Middle frontal gyrus (tissue), 1 donor: ENCODE measurements at regions not wholly inside any gene's neighbourhood (a gene's known extent, or its start where the extent isn't known, plus 50 kb on each side); places are given as distances from the start of the nearest gene placed in this dataset.

Source experiments
- DNase-seq: peaks from one replicate; pipeline ENCODE4 v3.0.0-alpha.2; 2015; ENCODE audit warnings: low spot score; ENCODE audit errors: extremely low spot score

DNA sequence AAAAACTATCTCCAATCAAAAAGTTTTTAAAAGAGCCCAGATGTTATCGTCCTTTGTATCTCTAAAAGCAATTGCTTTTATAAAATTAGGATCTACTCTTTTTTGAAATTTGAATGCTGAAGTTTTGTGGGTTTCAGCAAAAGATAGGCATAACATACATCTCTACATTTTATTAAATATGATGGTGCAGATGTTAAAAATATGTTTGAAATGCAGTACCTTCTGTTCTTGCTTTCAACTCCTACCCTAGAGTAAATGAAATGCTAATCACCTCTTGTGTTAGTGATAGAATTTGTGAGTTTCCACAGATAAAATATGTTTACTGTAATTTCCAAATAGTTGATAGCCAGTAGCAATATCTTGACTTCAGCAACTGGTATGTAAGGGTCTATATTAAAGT is 95.7 kb upstream of the VPREB1 start:
- DNase-seq = no peak

DNA sequence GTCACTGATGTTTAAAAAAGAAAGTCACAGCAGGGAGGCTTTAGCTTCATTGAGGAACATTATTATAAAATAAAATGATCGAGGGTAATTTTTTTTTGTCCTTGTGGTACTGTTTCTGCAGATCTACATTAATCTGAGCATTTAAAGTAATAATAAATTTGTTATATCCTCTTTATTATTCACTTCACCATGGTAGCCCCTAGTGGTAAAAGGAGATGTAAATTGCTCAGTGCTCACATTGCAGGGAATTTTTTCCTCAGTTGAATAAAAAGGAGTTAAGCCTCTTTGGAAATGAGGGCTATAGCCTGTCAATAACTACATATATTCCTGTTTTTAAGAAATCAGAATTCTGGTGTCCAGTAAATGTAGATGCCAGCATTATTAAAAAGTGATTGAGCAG is 99.7 kb upstream of the VPREB1 start:
- DNase-seq = no peak

DNA sequence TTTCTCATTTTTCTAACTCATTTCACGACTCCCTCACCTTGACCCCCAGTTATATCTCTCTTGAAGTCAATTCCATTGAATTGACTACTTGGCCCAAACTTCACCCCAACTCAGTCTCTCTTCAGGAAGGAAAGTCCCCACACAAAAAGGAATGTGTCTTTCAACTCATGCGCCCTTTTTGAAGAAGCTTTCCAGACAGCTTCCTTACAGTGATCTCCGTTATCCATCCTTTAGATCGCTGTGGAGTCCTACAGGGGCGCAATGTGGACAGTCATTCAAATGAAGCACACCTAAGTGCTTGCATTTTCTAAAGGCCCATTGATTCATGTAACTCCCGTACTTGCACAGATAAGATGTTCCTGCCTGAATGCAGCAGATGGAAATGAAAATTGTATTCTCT is 101.1 kb upstream of the VPREB1 start:
- no peak for DNase-seq

DNA sequence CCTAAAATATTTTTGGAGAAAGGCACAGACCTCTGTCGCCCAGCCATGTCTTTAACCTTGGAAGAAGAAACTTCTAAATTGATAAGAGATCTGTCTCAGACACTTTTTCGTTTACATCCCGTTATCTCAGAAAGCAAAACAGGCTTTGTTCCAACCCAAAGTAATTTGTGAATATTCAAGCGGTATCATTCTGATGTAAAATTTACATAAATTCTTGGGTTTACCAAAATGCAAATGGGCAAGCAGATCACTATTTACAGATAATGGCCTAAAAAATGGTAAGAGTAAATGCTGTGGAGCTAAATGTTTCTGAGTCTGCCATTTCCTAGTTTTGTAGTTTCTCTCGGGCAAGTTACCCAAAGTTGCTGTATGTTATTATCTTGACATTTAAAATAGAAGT is 101.9 kb upstream of the VPREB1 start:
- no peak for DNase-seq

DNA sequence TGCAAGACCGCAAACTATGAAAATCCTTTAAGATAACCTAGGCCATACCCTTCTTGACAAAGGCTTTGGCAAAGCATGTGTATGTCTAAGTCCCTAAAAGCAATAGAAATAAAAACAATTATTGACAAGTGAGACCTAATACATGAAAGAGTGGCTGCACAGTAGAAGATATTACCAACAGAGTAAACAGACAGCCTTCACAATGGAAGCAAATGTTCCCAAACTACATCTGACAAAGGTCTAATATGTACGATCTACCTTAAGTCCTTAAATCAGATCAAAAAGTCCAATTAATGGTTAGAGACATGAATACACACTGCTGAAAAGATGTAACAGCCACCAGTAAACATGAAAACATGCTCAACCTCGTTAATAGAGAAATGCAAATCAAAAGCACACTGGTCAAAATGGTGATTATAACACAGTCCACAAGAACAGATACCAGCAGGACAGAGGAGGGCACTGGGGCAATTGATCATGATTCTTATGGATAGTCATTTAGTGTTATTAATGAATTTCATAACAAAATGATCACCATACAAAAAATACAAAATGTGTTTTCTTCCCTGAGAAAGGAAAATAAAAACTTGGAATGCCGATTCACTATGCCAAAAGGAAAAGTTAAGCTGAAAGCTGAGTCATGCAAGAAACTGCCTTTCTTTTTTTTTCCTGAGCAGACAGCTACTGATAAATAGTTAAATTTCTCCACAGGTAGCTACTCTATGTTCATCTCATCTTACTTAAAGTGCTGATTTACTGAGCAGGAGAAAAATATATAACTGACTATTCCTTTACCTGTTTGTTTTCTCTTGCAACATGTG is 102.6 kb upstream of the VPREB1 start:
- DNase-seq = no peak

DNA sequence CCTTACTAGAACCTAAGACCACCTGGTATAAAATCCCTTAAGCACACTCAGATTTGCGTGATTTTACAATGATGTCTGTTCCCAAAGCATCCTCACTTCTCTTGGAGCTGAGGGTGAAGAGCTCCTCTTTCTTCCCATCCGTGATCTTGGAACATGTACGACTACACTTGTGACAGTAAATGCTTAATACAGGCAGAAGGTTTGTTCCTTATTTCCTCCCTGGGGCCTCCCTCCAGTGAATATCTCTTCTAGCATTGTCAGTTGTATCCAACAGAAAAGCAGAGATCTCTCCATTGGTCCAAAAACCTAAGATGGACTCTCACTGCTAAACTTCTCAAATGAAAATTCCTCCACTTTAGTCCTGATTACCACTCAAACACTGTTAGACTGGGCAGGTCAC is 103.6 kb upstream of the VPREB1 start:
- DNase-seq = no peak

DNA sequence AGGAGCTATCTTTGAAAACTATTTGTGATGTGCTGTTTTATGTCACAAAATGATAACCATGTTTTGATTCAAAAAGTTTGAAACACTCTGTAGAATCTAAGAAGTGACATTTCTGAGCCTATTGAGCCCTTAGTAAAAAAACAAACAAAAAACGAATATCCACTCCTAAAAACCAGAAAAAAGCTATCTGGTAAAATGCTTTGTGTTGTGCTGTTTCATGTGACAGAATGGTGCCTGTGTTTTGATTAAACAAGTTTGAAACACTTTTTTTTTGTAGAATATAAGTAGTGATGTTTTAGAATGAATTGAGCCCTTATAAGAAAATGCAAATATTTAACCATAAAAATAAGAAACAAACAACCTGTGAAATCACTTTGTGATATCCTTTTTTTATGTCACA is 105.2 kb upstream of the VPREB1 start:
- DNase-seq = no peak

DNA sequence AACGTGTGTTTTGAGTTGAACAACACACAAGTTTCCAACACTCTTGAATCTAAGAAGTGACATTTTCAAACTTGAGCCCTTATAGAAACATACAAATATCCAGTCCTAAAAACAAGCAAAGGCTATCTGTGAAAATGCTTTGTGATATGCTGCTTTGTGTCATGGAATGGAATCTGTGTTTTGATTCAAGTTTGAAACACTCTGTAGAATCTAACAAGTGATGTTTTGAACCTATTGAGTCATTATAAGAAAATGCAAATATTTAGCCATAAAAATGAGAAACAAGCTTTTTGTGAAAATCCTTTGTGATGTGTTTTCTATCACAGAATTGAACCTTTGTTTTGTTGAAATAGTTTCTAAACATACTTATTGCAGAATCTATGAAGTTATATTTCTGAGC is 105.7 kb upstream of the VPREB1 start:
- no peak for DNase-seq

DNA sequence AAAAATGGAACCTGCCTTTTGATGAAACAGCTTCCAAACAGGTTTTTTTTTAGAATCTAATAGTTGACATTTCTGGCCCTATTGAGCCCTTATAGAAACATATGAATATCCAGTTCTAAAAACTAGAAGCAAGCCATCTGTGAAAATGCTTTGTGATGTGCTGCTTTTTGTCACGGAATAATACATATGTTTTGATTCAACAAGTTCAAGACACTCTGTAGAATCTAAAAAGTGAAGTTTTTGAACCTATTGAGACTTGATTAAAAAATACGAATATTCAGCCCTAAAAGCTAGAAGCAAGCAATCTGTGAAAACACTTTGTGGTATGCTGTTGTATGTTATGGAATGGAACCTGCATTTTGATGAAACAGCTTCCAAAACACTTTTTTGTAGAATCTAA is 106.7 kb upstream of the VPREB1 start:
- DNase-seq = no peak

DNA sequence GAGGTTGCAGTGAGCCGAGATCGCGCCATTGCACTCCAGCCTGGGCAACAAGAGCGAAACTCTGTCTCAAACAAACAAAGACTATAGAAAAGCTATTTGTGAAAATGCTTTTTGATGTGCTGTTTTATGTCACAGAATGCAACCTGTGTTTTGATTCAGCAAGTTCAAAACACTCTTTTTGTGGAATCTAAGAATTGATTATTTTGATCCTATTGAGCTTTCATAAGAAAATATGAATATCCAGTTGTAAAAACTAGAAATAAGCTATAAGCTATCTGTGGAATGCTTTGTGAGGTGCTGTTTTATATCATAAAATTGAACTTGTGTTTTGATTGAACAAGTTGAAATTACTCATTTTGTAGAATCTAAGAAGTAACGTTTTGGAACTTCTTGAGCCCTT is 110.7 kb upstream of the VPREB1 start:
- no peak for DNase-seq

DNA sequence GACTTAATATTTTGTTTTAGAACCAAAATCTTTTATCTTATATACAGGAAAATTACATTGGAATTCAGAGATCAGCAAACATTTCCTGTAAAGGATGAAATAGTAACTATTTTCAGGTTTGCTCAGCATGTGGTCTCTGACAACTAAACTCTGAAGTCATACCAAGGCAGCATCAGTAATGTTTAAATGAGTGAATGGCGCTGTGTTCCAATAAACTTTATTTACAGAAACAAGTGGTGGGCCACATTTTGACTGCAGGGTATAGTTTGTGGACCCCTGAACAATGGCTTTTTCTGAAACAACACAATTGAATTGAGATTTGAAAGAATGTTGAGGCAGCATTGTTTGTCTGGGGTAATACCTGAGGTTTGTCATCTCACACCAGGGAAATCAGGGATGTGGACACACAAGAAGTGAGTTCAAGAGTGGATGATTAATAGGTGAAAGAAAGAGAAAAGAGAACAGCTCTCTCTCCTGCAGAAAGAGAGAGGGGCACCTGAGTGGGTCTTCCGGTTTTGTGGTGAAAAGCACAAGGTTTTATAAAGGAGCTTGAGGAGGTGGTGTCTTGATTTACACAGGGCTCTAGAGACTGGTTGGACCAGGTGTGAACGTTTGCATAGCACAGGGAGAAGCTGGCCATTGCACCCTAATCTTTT is 113.5 kb upstream of the VPREB1 start:
- DNase-seq = no peak

DNA sequence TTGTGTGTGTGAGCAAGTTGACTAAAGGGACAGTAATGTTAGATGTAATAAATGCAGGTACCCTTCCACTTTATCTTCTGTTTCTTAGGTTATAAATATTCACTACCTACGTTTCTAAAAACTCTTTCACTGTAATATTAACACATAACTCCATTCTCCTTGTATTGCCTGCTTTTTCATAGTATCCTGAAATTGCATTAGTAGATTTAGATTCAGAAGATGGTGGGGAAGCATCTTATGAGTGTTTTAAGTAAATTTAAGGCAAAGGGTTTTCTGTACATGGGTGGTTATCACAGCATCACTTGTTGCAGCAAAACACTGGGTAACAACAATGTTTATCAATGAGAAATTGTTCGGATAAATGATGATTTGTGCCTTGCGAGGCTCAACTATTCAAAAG is 115.2 kb upstream of the VPREB1 start:
- DNase-seq = no peak

DNA sequence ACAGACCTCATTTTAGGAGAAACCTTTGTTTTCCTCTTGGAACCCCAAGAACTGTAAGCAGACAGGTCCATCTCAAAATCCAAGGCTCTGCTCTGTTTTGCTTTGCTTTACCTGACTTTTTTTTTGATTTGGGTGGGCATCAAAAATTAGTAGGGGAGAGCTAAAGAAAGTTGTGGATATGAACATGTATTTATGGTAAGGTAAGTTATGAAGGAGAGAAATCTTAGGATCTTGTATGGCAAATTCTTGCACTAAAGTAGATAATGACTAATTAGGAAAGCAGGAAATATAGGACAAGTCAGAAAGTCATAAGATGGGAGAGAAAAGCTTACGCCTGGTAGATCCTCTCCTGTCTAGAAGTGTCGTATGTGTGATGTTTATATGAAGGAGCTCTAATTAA is 116.1 kb upstream of the VPREB1 start:
- no peak for DNase-seq

DNA sequence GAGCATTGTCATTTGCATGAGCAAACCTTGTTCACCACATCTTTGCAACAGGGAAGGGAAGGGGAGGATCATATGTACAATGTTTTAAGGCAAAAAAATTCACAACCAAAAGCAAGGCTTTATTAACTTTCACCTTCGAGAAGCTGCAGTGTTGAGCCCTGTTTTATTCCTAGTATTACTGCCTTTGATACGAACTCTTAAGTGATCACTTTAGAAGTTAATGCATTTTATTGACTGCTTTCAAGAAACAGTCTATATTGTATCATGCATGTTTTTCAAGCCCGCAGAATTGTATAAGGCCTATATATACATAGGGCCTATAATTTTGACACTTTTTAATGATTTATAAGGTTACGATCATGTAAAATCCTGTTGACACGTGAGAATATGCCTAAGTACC is 117.5 kb upstream of the VPREB1 start:
- no peak for DNase-seq

DNA sequence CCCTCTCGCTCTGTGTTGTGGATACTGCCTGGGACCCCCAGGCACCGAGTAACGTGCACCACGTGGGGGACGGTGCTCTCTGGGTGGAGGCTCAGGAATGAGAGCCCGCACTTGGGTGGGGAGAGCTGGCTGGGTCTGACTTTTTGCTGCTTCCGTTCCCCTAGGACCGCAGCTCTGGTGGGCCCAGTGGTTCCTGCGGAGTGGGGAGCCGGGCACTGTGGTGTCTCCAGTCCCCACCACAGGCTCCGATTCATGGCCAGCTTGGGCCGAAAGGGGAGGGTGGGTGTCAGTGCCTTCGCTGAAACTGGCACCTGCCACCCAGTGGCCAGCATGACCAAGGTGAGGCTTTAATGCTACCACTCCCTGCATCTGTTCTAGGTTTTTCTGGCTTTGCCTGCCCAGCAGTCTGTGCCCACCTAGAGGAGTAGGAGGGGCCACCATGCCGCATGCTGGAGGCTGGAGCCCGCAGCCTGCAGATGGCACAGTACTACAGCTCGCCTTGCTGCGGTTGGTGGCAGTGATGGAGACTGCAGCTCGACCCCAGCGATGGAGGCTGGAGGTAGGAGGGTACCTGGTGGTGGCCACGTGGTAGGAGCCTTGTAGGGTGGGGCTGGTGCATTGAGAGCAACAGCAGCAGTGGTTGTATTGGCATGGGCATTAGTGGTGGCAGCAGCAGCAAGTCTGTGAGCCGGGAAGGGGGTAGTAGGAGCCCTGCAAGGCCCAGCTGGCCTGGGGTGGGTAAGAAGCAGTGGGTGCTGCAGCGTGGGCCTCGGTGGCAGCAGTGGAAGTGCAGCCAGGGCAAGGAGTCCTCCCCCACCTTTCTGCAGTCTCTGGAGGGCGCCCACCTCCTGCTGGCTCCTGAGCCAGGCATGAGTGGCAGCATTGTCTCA is 118.8 kb upstream of the VPREB1 start:
- DNase-seq = no peak

DNA sequence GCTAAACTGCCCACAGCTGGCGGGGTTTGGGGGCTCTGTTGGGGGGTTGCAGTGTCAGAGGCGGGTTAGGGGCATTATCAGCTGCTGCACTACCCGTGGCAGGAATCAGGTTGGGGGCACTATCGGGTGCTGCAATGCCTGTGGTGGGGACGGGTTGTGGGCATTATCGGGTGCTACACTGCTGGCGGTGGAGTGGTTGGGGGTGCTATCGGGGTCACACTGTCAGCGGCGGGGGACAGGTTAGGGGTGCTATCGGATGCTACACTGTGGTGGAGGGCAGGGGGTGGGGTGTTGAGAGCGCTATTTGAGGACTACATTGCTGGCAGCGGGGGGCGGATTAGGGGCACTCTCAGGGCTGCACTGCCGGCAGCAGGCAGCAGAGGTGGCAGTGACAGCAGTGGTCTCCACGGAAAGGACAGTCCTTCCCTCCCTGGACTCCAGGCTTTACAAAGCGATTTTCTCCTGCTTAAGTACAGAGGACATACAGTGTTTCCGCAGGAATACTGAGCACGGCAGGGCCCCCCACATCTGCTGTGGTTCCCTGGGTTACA is 119.5 kb upstream of the VPREB1 start:
- no peak for DNase-seq

DNA sequence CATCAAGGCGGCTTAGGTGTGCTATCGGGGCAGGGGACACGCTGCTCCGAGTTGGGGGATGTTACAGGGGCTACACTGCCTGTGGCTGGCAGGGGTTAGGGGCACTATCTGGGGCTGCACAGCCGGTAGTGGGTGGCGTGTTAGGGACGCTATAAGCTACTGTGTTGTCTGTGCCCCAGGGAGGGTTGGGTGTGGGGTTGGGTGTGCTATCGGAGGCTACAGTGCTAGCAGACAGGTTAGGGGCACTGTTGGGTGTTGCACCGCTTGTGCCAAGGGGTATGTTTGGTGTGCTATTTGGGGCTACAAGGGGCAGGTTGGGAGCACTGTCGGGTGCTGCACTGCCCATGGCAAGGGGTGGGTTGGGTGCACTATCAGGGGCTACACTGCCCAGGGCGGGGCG is 120.2 kb upstream of the VPREB1 start:
- no peak for DNase-seq

DNA sequence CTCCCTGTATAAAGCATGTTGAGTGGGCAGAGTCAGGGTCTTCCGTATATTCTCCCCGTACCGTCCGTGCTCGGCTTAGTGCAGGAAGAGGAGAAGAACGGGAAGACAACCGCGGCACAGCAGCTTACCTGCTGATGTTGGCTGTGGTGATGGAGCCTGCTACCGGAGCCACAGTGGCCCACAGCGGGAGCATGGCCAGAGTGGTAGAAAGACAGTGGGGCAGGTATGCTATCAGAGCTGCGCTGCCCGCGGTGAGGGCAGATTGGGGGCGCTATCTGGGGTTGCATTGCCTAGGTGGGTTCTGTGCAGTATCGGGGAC is 120.7 kb upstream of the VPREB1 start:
- no peak for DNase-seq

DNA sequence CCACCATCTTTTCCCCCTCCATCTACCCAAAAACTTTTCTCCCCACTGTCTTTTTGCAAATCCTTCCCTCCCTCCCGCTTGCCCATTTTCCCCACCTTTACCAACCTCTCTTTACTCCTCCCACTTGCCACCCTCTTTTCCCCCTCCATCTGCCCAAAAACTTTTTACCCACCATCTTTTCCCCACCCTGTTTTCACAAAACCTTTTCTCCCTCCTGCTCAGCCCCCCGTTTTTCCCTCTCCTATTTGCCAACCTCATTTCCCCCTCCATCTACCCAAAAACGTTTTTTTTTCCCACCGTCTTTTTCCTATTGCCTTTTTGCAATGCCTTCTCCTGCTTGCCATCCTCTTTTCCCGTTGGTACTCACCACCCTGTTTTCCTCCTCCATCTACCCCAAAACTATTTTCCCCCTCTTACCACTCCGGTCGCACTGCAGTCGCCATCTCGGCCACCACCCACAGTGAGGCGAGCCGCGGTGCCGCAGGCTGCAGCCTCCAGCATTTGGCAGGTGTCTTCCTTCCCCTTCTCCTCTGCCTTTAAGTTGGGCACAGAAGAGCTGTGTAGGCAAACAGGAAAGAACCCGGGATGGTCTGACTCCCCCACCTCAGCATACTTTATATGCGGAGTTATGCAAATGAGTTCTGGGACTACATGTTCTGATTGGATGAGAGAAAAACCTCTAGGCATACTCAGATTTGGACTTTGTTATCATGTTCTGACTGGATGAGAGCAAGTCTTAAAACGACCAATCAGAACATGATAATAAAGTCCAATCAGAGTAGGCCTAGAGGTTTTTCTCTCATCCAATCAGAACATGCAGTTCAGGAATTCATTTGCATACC is 121.2 kb upstream of the VPREB1 start:
- no peak for DNase-seq

DNA sequence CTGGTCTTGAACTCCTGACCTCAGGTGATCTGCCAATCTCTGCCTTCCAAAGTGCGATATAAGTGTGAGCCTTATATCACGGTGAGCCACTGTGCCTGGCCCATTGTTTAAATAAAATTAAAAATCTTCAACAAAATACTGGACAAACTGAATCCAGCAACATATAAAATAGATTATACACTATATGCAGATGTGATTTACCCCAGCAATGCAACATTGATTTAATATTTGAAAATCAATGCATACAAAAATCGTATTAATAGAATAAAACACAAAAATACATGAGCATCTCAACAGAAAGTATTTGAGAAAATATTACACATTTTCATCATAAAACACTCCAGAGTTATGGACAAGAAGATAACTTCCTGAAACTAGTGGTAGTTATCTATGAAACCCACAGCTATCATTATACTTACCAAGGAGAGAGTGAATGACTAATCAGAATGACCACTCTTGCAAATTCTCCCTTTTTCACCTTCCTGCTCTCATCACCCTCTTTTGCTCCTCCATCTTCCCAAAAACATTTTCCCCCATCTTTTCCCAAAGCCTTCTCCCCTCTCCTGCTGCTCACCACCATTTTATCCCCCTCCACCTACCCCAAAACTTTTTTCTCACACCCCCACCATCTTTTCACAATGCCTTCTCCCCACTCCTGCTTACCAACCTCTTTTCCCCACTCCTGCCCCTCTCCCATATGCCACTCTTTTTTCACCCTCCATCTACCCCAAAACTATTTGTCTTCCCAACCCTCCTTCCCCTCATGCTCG is 122.1 kb upstream of the VPREB1 start:
- no peak for DNase-seq
